ENCODE measurements at regions not wholly inside any gene's neighbourhood (a gene's known extent, or its start where the extent isn't known, plus 50 kb on each side); places are given as distances from the start of the nearest gene placed in this dataset.

- no peak for DNase-seq (ENCODE audit: low spot score)
- H3K27me3 ChIP-seq: no peaks in the 10 kb centered on the region
- Mint-ChIP-seq H3K36me3 (no peaks in the 10 kb centered on the region), H3K4me1 (peaks cover 83% of the 10 kb centered on the region), H3K27ac (peak overlapping the region; percentile 88), H3K27me3 (ENCODE audit: insufficient read depth, low read depth) (peaks cover 13% of the 10 kb centered on the region), H3K9me3 (no peaks in the 10 kb centered on the region), H3K4me3 (no peak overlapping the region)
- peaks cover 18% of the 10 kb centered on the region for H3K4me1 ChIP-seq
- no peaks in the 10 kb centered on the region for H3K9me3 ChIP-seq (ENCODE audit: low read depth)
- H3F3A ChIP-seq (ENCODE audit: low read depth): peaks cover 6% of the 10 kb centered on the region
- no peak for TF ChIP-seq EZH2 (IDR thresholded peaks at IDR 0.05)
- no peak for TF ChIP-seq CTCF (IDR thresholded peaks at IDR 0.05)
- TF ChIP-seq EZH2phosphoT487 (IDR thresholded peaks at IDR 0.05): no peak
- no peak overlapping the region for H3K27ac ChIP-seq
- H3K79me2 ChIP-seq (ENCODE audit: low read depth): no peaks in the 10 kb centered on the region
- H3K4me2 ChIP-seq: no peak overlapping the region
- no peaks in the 10 kb centered on the region for H3K36me3 ChIP-seq
- H4K20me1 ChIP-seq (ENCODE audit: low read depth): no peaks in the 10 kb centered on the region
- no peak overlapping the region for H3K4me3 ChIP-seq
- no peak overlapping the region for H2AFZ ChIP-seq (replicated peaks)
- no peak overlapping the region for H3K9ac ChIP-seq
Observed at GRCh38 chr15:70249616-70250015, 151.9 kb upstream of the TLE3 start.

GRCh38 chr15:70248116-70249025 lies 150.7 kb upstream of the TLE3 start:
- Histone ChIP-seq H3K9me3 (ENCODE audit: low read depth) (no peaks in the 10 kb centered on the region), H3K9ac (no peak overlapping the region), H3K79me2 (ENCODE audit: low read depth) (no peaks in the 10 kb centered on the region), H3K27ac (no peak overlapping the region), H2AFZ (replicated peaks) (peak overlapping the region; percentile 85), H3K36me3 (no peaks in the 10 kb centered on the region), H3K27me3 (no peaks in the 10 kb centered on the region), H3K4me3 (no peak overlapping the region), H3K4me1 (peaks cover 15% of the 10 kb centered on the region), H3K4me2 (peak overlapping the region; percentile 39), H3F3A (ENCODE audit: low read depth) (no peaks in the 10 kb centered on the region), H4K20me1 (ENCODE audit: low read depth) (no peaks in the 10 kb centered on the region)
- peak overlapping the region; percentile 55 for H3K27ac Mint-ChIP-seq
- DNase-seq (ENCODE audit: low spot score): peak; percentile 76
- H3K4me3 Mint-ChIP-seq: peak overlapping the region; percentile 6
- H3K4me1 Mint-ChIP-seq: peaks cover 82% of the 10 kb centered on the region
- no peaks in the 10 kb centered on the region for H3K36me3 Mint-ChIP-seq
- TF ChIP-seq CTCF (IDR thresholded peaks at IDR 0.05) (no peak), EZH2phosphoT487 (IDR thresholded peaks at IDR 0.05) (no peak), EZH2 (IDR thresholded peaks at IDR 0.05) (no peak)
- no peaks in the 10 kb centered on the region for H3K9me3 Mint-ChIP-seq
- H3K27me3 Mint-ChIP-seq (ENCODE audit: insufficient read depth, low read depth): peaks cover 13% of the 10 kb centered on the region

GRCh38 chr15:70247281-70247680 lies 149.6 kb upstream of the TLE3 start:
- H4K20me1 ChIP-seq (ENCODE audit: low read depth): no peaks in the 10 kb centered on the region
- no peak overlapping the region for H3K4me3 Mint-ChIP-seq
- H3K4me1 Mint-ChIP-seq: peaks cover 80% of the 10 kb centered on the region
- no peak overlapping the region for H2AFZ ChIP-seq (replicated peaks)
- no peak overlapping the region for H3K9ac ChIP-seq
- no peaks in the 10 kb centered on the region for H3K36me3 Mint-ChIP-seq
- no peak for DNase-seq (ENCODE audit: low spot score)
- TF ChIP-seq CTCF (IDR thresholded peaks at IDR 0.05): no peak
- no peak for TF ChIP-seq EZH2phosphoT487 (IDR thresholded peaks at IDR 0.05)
- TF ChIP-seq EZH2 (IDR thresholded peaks at IDR 0.05): no peak
- peaks cover 15% of the 10 kb centered on the region for H3K4me1 ChIP-seq
- no peaks in the 10 kb centered on the region for H3K9me3 Mint-ChIP-seq
- no peak overlapping the region for H3K4me3 ChIP-seq
- H3K27ac ChIP-seq: no peak overlapping the region
- H3K27me3 Mint-ChIP-seq (ENCODE audit: insufficient read depth, low read depth): peaks cover 13% of the 10 kb centered on the region
- no peak overlapping the region for H3K4me2 ChIP-seq
- H3K36me3 ChIP-seq: no peaks in the 10 kb centered on the region
- H3K27ac Mint-ChIP-seq: no peak overlapping the region
- no peaks in the 10 kb centered on the region for H3K27me3 ChIP-seq
- no peaks in the 10 kb centered on the region for H3F3A ChIP-seq (ENCODE audit: low read depth)
- no peaks in the 10 kb centered on the region for H3K9me3 ChIP-seq (ENCODE audit: low read depth)
- no peaks in the 10 kb centered on the region for H3K79me2 ChIP-seq (ENCODE audit: low read depth)
